ENCODE measurements at regions not wholly inside any gene's neighbourhood (a gene's known extent, or its start where the extent isn't known, plus 50 kb on each side); places are given as distances from the start of the nearest gene placed in this dataset.
"Not testable (repeated sequence)": the region's sequence is repeated elsewhere in the genome, so short reads cannot be mapped to it uniquely, and the experiment has no call there.

GRCh38 chr6:113361014-113361645 lies 496.0 kb upstream of the MARCKS start:
- Histone ChIP-seq H3K27ac (peak overlapping the region in 5 of 21 experiments; percentile 7 to 55 (median 24)), H3K4me3 (no peak overlapping the region)

DNA sequence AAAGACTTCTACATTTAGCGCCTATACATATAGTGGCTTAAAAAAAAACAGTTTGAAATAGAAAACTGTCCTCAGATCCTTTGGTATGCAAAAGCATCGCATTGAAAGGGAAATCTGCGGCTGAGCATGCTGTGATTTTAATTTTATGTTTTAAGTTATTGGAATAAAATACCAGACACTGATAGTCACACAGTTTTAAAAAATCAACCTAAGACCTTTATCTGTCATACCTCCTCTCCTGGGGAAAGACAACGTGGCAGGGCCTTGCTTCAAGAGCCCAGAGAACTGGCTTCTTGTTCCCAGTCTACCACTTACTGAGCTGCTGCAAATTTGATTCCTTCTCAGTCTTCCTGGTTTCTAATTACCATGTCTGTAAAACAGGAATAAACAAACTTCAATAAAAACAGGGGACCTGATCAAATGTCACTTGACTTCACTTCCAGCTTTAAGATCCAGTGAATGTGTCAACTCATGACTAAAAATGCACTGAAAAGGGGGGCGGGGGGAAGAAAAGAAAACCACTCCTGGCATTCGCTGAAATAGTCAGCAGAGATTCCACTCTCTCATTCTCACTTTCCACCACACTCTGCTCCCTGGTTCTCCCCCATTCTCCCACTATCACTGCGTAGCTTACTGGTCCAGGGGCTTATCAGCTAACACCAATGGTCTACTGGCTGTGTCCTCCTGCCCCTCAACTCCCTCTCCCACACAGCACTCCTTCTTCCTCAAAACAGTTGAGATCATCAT lies 494.7 kb upstream of the MARCKS start:
- peak overlapping the region in 5 of 21 experiments; percentile 11 to 61 (median 19) for H3K27ac ChIP-seq
- H3K4me3 ChIP-seq = no peak overlapping the region

DNA sequence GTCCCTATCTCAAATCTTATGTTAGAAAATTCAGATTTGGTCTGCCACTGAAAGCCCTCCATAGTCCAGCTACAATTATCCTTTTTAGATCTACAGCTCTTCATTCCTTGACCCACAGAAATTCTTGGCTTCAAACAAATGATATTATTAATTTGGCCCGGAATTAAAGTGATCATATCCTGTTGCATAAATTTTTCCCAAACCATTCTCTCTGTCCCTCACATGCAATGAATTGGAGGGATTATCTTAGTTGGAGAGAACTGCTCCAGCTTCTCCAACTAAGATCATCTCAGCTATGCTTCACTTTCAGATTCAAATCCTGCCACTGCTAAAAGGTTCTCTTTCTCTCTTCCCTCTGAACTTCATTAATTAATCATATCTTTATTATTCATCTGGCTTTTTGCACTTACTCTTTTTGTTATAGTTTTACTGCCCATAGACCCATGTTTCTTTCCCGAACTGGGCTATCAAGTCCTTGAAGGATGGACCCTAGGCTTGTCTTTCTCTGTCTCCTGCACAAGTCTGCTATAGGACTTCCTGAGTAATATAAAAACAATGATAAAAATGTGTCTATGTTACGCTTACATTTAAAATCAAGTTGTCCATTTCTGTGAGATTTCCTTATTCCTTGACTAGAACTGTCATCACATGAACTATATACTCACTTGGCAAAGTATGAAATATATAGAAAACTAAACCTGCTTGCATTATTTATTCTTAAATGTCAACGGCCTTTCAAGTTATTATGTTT lies 493.9 kb upstream of the MARCKS start:
- Histone ChIP-seq H3K27ac (peak overlapping the region in 6 of 21 experiments; percentile 11 to 61 (median 17)), H3K4me3 (no peak overlapping the region)

- H3K27ac ChIP-seq = peak overlapping the region in 4 of 21 experiments; percentile 34 to 70 (median 51)
- no peak overlapping the region for H3K4me3 ChIP-seq
Observed at GRCh38 chr6:113363866-113364265, 493.3 kb upstream of the MARCKS start.

DNA sequence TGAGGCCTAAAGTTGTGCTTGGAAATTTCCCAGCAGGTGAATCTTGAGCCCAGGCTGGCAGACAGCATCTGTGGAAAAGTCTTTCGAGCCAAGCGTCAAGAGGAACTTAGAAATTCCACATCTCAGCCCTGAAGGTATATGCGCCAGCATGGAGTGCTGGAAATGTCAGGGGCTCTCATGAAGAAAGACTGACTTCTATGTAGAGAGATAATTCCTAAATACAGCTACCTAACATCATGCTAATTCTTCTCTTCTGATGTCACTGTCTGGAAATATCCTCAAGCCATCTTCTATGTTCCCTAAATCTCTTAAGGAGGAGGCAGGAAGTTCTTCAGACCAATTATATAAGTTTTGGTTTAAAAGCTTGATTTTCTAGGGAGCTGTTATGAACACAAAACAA lies 492.4 kb upstream of the MARCKS start:
- H3K27ac ChIP-seq = peak overlapping the region in 4 of 21 experiments; percentile 26 to 70 (median 51)
- no peak overlapping the region for H3K4me3 ChIP-seq

- Histone ChIP-seq H3K4me3 (no peak overlapping the region), H3K27ac (peak overlapping the region in 3 of 21 experiments; percentile 46 to 70 (median 56))
Observed at GRCh38 chr6:113365191-113365590, 492.0 kb upstream of the MARCKS start.

GRCh38 chr6:113366505-113366904 lies 490.6 kb upstream of the MARCKS start:
- Histone ChIP-seq H3K4me3 (no peak overlapping the region), H3K27ac (no peak overlapping the region)

DNA sequence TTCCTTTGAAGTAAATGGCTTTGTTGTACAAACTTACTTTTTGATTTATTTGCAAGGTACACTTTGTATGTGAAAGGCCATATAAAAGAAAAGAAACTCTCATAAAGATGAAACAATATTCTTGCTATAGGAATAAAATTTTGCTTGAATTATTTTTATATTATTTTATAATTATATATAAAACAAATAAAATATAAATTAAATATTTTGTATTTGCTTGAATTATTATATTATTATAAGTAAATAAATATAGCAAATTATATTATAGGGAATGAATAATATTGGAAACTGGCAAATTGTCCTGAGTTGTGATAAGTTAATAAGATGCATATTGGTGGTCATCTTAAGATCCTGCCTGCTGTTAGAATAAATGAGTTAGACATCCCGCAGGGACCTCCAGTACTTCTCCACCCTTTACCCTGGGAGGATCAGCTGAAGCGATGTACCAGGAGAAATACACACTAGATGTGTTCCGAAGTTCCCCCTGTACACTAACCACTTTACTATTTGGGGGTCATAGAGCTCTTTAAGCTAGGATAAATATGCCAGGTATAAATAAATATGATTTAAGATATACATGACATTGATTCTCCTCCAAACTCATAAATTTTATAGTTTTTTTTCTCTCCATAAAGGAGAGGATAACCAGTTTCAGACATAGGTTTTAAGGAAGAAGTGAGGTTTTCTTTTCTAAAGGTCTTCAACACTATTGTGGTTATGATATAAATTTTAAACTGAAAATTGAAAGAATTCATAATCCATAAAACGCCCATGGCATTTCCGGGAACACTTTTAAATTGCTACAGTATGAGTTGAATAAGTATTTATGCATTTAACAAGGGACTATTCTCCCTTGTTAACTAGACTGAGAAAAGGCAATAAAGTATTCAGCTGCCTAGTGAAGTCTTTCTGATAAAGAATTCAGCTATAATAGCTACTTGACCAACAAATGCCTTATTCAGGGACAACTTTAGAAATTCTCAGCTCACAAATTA lies 486.3 kb upstream of the MARCKS start:
- no peak overlapping the region for H3K27ac ChIP-seq
- no peak overlapping the region for H3K4me3 ChIP-seq

DNA sequence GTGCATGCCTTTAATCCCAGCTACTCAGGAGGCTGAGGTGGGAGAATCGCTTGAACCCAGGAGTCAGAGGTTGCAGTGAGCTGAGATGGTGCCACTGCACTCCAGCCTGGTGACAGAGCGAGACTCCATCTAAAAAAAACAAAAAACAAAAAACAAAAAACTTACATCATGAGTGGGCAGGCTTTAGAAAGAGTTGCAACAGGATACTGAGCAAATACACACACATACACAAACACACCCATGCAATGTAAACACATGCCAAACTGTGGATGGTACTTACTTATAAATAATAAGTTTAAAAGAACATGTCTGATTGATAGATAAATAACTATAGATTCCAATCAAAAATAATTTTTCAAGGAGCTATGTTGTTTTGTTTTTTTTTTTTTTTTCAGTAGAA lies 481.7 kb upstream of the MARCKS start:
- peak overlapping the region in 8 of 21 experiments; percentile 13 to 79 (median 46) for H3K27ac ChIP-seq
- H3K4me3 ChIP-seq = not testable (repeated sequence)

- no peak overlapping the region for H3K4me3 ChIP-seq
- H3K27ac ChIP-seq = peak overlapping the region in 10 of 21 experiments; percentile 13 to 79 (median 51)
Observed at GRCh38 chr6:113375950-113376846, 480.9 kb upstream of the MARCKS start.

DNA sequence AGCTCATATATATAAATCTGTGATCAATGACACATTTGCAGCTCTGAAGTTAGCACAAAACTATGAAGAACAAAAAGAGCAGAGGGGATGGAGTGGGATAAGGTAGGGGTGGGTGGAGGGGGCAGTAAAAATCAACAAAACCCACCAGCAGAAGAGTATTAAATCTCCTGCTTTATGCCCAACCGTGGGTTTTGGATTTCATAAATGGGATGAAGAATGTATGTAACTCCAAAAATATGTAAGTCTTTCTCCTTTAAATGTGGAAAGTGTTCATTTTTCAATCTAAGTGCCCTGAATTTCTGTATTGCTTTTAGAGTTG lies 480.3 kb upstream of the MARCKS start:
- H3K27ac ChIP-seq = peak overlapping the region in 5 of 21 experiments; percentile 40 to 79 (median 66)
- no peak overlapping the region for H3K4me3 ChIP-seq

GRCh38 chr6:113377362-113377942 lies 479.7 kb upstream of the MARCKS start:
- Histone ChIP-seq H3K27ac (peak overlapping the region in 4 of 21 experiments; percentile 51 to 79 (median 67)), H3K4me3 (no peak overlapping the region)

DNA sequence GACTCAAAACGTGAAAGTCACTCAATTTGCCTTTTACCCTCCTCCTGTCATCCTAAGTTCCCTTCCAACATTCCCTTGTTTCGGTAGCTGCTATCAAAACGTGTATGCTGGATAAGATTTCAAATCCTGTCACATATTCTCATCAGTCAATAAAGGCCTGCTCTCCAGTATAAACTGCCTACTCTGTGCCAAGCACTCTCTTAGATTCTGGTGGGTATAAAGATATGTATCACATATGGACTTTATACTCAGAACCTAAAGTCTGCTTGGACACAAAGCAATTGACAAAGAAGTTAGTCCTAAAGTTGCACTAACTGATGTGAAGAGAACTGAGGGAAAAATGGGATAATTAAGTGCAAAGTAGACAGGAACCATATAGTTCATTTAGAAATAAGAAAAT lies 476.6 kb upstream of the MARCKS start:
- Histone ChIP-seq H3K27ac (no peak overlapping the region), H3K4me3 (no peak overlapping the region)

GRCh38 chr6:113381232-113381631 lies 475.9 kb upstream of the MARCKS start:
- no peak overlapping the region for H3K27ac ChIP-seq
- H3K4me3 ChIP-seq = no peak overlapping the region

GRCh38 chr6:113381959-113382358 lies 475.2 kb upstream of the MARCKS start:
- Histone ChIP-seq H3K4me3 (no peak overlapping the region), H3K27ac (no peak overlapping the region)

DNA sequence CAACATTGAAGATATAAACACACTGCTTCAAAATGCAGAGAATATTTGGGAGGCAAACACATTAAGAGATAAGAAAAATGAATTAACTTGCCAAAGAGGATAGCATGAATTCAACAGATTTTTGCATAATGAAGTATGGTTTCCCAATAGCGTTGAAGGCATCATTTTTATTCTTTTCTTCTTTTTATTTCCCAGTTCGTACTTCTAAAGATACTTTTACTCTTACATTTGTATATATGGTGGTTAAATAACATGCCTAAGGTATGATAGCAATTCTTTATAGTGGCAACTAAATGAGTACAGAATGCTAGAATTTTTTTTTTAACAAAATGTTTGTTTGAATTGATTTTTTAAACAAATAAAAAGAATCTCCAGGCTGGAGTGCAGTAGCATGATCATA lies 473.4 kb upstream of the MARCKS start:
- no peak overlapping the region for H3K27ac ChIP-seq
- H3K4me3 ChIP-seq = no peak overlapping the region

DNA sequence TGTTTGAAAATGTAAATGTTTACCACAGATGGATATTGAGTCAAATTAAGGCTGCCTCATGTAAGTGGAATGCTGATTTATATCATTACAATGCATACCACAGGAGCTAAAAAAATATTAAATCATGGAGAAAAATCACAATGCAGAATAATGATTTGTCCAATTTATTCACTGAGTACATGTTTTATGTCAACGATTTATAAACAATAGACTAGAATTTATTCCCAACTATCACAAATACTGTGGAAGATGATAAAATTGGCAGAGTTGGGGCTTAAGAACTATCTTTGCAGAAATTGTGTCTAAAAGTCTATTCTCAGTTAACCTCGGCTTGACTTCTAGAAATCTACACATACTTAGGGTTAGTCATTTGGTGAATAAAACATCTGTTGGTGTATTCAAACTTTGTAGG lies 472.1 kb upstream of the MARCKS start:
- no peak overlapping the region for H3K4me3 ChIP-seq
- H3K27ac ChIP-seq = no peak overlapping the region

- Histone ChIP-seq H3K4me3 (no peak overlapping the region), H3K27ac (no peak overlapping the region)
Observed at GRCh38 chr6:113388996-113389395, 468.1 kb upstream of the MARCKS start.
